ENCODE measurements at regions not wholly inside any gene's neighbourhood (a gene's known extent, or its start where the extent isn't known, plus 50 kb on each side); places are given as distances from the start of the nearest gene placed in this dataset.

DNA sequence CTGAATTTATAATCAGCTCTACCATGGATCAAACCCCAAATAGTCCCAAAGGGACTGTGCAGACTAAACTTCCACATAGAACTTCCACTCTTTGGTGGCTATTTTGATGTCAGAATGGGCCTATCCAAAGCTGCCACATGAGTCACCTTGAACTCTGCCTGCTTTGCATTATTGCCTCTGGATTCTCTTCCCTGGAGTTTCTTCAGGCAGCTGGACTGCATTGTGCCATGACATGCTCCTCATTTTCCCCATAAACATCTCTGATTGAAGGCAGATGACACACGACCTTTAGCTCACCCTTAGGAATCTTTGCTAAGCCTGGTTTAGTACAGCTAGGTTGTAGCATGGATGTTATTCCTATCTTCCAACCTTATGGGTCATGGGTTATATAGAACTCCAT lies 251.7 kb downstream of the FZD1 start:
- H3K36me3 Mint-ChIP-seq (ENCODE audit: low read depth) = peaks cover 1% of the 10 kb centered on the region
- H3K9me3 Mint-ChIP-seq (ENCODE audit: low read depth) = peaks cover 3% of the 10 kb centered on the region
- TF ChIP-seq, protein P1, sequence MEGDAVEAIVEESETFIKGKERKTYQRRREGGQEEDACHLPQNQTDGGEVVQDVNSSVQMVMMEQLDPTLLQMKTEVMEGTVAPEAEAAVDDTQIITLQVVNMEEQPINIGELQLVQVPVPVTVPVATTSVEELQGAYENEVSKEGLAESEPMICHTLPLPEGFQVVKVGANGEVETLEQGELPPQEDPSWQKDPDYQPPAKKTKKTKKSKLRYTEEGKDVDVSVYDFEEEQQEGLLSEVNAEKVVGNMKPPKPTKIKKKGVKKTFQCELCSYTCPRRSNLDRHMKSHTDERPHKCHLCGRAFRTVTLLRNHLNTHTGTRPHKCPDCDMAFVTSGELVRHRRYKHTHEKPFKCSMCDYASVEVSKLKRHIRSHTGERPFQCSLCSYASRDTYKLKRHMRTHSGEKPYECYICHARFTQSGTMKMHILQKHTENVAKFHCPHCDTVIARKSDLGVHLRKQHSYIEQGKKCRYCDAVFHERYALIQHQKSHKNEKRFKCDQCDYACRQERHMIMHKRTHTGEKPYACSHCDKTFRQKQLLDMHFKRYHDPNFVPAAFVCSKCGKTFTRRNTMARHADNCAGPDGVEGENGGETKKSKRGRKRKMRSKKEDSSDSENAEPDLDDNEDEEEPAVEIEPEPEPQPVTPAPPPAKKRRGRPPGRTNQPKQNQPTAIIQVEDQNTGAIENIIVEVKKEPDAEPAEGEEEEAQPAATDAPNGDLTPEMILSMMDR (IDR thresholded peaks at IDR 0.05) = no peak
- H3K4me3 Mint-ChIP-seq (ENCODE audit: unreplicated experiment) = no peak overlapping the region
- DNase-seq (ENCODE audit: low spot score) = no peak
- no peaks in the 10 kb centered on the region for H3K27me3 Mint-ChIP-seq (ENCODE audit: low read depth)
- H3K27ac Mint-ChIP-seq (ENCODE audit: unreplicated experiment) = no peak overlapping the region
- H3K4me1 Mint-ChIP-seq (ENCODE audit: low read depth) = peaks cover 17% of the 10 kb centered on the region

DNA sequence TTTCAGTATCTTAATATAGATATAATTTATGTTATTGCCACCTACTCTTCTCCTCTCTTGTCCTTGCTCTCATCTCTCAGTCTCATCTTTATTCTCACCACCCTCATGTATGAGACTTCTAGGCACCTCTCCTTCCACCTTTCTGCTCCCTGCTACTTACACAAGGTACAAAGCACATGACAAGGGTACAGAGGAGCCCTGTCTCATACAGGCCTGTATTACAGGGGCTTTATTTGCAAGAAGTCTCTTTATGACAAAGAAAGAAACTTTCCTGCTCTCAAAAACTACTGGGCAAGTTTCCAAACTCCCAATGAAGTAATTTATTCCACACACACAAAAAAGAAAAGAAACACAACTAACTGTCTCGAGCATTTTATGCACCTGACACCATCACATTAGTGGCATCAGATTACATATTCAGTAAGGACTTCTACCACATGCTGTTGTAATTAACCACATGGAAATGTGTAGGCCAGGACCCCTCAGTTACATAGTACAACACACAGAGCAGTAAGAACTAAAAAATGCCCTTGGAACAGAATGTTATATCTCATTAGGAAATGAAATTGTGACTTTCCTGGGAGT lies 253.1 kb downstream of the FZD1 start:
- H3K4me1 Mint-ChIP-seq (ENCODE audit: low read depth) = peaks cover 17% of the 10 kb centered on the region

DNA sequence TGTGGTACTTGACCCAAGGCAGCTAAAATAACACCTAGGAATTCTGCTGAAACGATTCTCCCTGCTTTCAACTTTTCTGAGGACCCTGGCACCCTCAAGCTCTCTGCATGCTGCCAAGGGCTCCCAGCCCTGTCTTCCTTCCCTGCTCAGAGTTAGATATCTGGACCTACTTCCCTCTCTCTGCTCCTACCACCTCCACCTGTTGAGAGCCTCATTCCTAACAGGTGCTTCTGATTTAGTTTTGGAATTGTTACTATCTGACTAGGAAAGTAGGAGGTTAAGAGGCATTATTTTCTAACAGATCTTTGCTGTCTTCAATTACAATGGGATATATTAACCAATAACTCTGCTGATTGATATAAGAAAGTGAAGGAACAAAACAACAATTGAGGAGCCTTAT lies 253.8 kb downstream of the FZD1 start:
- DNase-seq (ENCODE audit: low spot score) = no peak
- Mint-ChIP-seq H3K36me3 (ENCODE audit: low read depth) (no peaks in the 10 kb centered on the region), H3K27me3 (ENCODE audit: low read depth) (no peaks in the 10 kb centered on the region), H3K4me1 (ENCODE audit: low read depth) (peaks cover 17% of the 10 kb centered on the region), H3K27ac (ENCODE audit: unreplicated experiment) (no peak overlapping the region), H3K4me3 (ENCODE audit: unreplicated experiment) (no peak overlapping the region), H3K9me3 (ENCODE audit: low read depth) (no peaks in the 10 kb centered on the region)
- TF ChIP-seq, protein P1 (IDR thresholded peaks at IDR 0.05) = no peak

More for the DNA sequence above, 253.1 kb downstream of the FZD1 start:
- no peak overlapping the region for H3K27ac Mint-ChIP-seq (ENCODE audit: unreplicated experiment)
- H3K27me3 Mint-ChIP-seq (ENCODE audit: low read depth) = no peaks in the 10 kb centered on the region
- H3K4me3 Mint-ChIP-seq (ENCODE audit: unreplicated experiment) = no peak overlapping the region
- DNase-seq (ENCODE audit: low spot score) = no peak
- TF ChIP-seq, protein P1 (IDR thresholded peaks at IDR 0.05) = no peak
- no peaks in the 10 kb centered on the region for H3K9me3 Mint-ChIP-seq (ENCODE audit: low read depth)
- no peaks in the 10 kb centered on the region for H3K36me3 Mint-ChIP-seq (ENCODE audit: low read depth)

DNA sequence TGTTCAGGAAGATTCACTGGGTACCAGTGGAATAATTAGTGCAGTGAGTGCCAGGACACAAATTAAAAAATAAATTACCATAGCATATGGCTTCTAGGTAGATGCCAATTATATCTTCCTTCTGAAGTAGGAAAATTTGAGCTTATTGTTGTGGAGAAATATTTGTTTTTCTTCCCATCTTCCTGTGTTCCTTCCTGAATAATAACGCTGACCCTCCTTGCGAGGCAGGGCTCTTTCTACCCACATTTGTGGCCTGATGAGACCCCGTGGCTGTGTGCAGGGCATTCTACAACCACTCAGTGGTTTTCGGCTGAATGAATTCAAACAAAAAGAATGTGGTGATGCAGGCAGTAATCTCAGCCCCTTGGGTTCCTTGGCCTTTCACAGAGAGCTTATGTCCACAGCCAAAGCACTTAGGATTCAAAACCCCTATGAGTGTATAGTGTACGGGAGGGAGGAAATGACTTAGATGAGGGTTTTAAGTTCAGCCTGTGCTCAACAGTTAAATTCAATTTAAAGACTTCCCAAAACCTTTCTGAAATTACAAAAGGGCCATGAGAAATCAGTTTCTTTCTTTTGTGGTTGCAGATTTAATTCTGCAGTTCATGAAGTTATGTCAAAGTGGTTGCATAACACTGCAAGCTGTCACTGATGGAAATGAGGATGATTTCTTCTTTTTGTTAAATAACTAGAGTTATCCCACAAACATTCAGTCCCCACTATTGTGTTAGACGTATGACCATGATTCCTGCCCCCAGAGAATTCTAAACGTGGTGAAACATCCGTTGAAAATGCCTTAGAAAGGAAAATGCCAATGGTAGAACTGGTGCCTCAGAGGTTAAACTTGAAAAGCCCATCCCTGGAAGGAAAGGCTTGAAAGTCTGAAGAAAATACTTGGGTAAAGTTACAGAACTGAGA lies 255.3 kb downstream of the FZD1 start:
- no peak for DNase-seq (ENCODE audit: low spot score)
- peaks cover 17% of the 10 kb centered on the region for H3K4me1 Mint-ChIP-seq (ENCODE audit: low read depth)

DNA sequence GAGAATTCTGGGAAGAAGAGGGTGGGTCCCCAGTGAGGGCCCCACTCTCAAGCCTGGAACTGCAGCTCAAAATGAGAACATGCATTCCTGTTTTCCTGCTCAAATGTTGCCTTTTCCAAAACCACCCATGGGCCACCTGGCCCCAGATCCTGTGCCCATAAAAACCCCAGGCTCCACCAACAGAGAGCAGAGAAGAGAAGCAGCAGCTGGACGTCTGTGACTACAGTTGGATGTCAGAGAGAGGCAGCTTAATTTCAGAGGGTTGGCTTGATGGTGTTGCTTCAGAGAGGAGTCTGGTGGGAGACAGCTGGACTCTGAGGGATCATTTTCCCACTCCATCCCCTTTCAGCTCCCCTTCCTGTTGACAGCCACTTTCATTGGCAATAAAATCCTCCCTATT lies 256.4 kb downstream of the FZD1 start:
- no peak for DNase-seq (ENCODE audit: low spot score)
- no peak overlapping the region for H3K4me3 Mint-ChIP-seq (ENCODE audit: unreplicated experiment)
- no peak overlapping the region for H3K27ac Mint-ChIP-seq (ENCODE audit: unreplicated experiment)
- no peaks in the 10 kb centered on the region for H3K9me3 Mint-ChIP-seq (ENCODE audit: low read depth)
- H3K36me3 Mint-ChIP-seq (ENCODE audit: low read depth) = no peaks in the 10 kb centered on the region
- no peaks in the 10 kb centered on the region for H3K27me3 Mint-ChIP-seq (ENCODE audit: low read depth)
- peaks cover 17% of the 10 kb centered on the region for H3K4me1 Mint-ChIP-seq (ENCODE audit: low read depth)
- TF ChIP-seq, protein P1 (IDR thresholded peaks at IDR 0.05) = no peak

More for the DNA sequence above, 255.3 kb downstream of the FZD1 start:
- no peak overlapping the region for H3K4me3 Mint-ChIP-seq (ENCODE audit: unreplicated experiment)
- H3K36me3 Mint-ChIP-seq (ENCODE audit: low read depth) = no peaks in the 10 kb centered on the region
- no peaks in the 10 kb centered on the region for H3K27me3 Mint-ChIP-seq (ENCODE audit: low read depth)
- TF ChIP-seq, protein P1 (IDR thresholded peaks at IDR 0.05) = no peak
- H3K27ac Mint-ChIP-seq (ENCODE audit: unreplicated experiment) = no peak overlapping the region
- no peaks in the 10 kb centered on the region for H3K9me3 Mint-ChIP-seq (ENCODE audit: low read depth)

Data from chondrocyte (in vitro differentiated cells).